A549 (cell line): ENCODE measurements at regions not wholly inside any gene's neighbourhood (a gene's known extent, or its start where the extent isn't known, plus 50 kb on each side); places are given as distances from the start of the nearest gene placed in this dataset.

Experiments
- CEBPB ChIP-seq, 2 experiments: fragments of >200 bp in 1 of 2; sonication (Bioruptor Twin) in 1 of 2; formaldehyde crosslinking in 1 of 2; IDR thresholded peaks; 2 replicates each; pipeline ENCODE4 v1.6.1; 2012 to 2016
- FOXS1 ChIP-seq: fragments of 250-450 bp; sonication (Bioruptor Pico); IDR thresholded peaks from 2 replicates; pipeline ENCODE4 v1.5.0; 2020; ENCODE audit warnings: mild to moderate bottlenecking, moderate library complexity
- POLR2A ChIP-seq: IDR thresholded peaks from 2 replicates; pipeline ENCODE4 v1.6.1; 2012; ENCODE audit warnings: mild to moderate bottlenecking, low read length
- TF ChIP-seq, protein P1 (sequence below): fragments of >200 bp; sonication (Bioruptor Twin); formaldehyde crosslinking; IDR thresholded peaks from 3 replicates; pipeline ENCODE4 v1.5.1; 2016
- TF ChIP-seq, protein P2 (sequence below): IDR thresholded peaks from 2 replicates; pipeline ENCODE4 v1.6.1; 2012

DNA sequence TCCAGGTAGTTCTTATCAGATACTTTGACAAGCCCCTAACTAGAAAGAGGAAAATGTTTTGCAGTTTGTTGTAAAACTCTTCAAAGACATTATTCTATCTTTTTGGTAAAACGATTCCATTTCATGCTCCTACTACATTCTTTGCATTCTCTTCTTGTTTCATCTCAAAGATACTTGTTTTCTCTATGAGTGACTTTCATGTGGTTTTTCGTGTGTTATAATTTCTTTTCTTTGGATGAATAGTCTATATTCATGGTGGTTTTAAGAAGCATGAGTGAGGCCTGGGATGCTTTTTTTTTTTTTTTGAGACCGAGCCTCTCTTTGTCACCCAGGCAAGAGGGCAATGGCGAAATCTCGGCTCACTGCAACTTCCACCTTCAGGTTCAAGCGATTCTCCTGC is 292.5 kb upstream of the LYZL1 start:
- no peak for TF ChIP-seq FOXS1 (CRISPR knock-in tag)
- TF ChIP-seq, protein P1, sequence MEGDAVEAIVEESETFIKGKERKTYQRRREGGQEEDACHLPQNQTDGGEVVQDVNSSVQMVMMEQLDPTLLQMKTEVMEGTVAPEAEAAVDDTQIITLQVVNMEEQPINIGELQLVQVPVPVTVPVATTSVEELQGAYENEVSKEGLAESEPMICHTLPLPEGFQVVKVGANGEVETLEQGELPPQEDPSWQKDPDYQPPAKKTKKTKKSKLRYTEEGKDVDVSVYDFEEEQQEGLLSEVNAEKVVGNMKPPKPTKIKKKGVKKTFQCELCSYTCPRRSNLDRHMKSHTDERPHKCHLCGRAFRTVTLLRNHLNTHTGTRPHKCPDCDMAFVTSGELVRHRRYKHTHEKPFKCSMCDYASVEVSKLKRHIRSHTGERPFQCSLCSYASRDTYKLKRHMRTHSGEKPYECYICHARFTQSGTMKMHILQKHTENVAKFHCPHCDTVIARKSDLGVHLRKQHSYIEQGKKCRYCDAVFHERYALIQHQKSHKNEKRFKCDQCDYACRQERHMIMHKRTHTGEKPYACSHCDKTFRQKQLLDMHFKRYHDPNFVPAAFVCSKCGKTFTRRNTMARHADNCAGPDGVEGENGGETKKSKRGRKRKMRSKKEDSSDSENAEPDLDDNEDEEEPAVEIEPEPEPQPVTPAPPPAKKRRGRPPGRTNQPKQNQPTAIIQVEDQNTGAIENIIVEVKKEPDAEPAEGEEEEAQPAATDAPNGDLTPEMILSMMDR = no peak
- no peak for TF ChIP-seq POLR2A
- TF ChIP-seq, protein P2, sequence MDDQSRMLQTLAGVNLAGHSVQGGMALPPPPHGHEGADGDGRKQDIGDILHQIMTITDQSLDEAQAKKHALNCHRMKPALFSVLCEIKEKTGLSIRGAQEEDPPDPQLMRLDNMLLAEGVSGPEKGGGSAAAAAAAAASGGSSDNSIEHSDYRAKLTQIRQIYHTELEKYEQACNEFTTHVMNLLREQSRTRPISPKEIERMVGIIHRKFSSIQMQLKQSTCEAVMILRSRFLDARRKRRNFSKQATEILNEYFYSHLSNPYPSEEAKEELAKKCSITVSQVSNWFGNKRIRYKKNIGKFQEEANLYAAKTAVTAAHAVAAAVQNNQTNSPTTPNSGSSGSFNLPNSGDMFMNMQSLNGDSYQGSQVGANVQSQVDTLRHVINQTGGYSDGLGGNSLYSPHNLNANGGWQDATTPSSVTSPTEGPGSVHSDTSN = no peak
- no peak for TF ChIP-seq CEBPB (IDR thresholded peaks at IDR 0.05)
